ENCODE measurements at regions not wholly inside any gene's neighbourhood (a gene's known extent, or its start where the extent isn't known, plus 50 kb on each side); places are given as distances from the start of the nearest gene placed in this dataset.

GRCh38 chr2:145344076-145344724, 824.3 kb upstream of the ZEB2 start:
- no peaks in the 10 kb centered on the region for H3K4me1 ChIP-seq
- intact Hi-C loops (cut with DNase I): no loop called here
- no peak overlapping the region for H3K4me3 ChIP-seq
- no peak overlapping the region for H3K27ac ChIP-seq
- no peak for DNase-seq
- H3K36me3 ChIP-seq: no peaks in the 10 kb centered on the region
- no peaks in the 10 kb centered on the region for H3K9me3 ChIP-seq
- TF ChIP-seq POLR2AphosphoS5 (IDR thresholded peaks at IDR 0.05) (no peak), CTCF (IDR thresholded peaks at IDR 0.05) (no peak), EP300 (IDR thresholded peaks at IDR 0.05) (no peak), POLR2A (IDR thresholded peaks at IDR 0.05) (no peak)
- H3K27me3 ChIP-seq: no peaks in the 10 kb centered on the region

GRCh38 chr2:145343287-145343686, 823.4 kb upstream of the ZEB2 start:
- no peaks in the 10 kb centered on the region for H3K36me3 ChIP-seq
- H3K4me3 ChIP-seq: no peak overlapping the region
- intact Hi-C loops (cut with DNase I): no loop called here
- H3K9me3 ChIP-seq: no peaks in the 10 kb centered on the region
- no peaks in the 10 kb centered on the region for H3K27me3 ChIP-seq
- no peaks in the 10 kb centered on the region for H3K4me1 ChIP-seq
- 47 to 62% methylated on average over 2 of the region's 2 CpGs for WGBS, 2 donors
- H3K27ac ChIP-seq: no peak overlapping the region
- no peak for TF ChIP-seq POLR2AphosphoS5 (IDR thresholded peaks at IDR 0.05)
- TF ChIP-seq CTCF (IDR thresholded peaks at IDR 0.05): no peak
- TF ChIP-seq EP300 (IDR thresholded peaks at IDR 0.05): no peak
- TF ChIP-seq POLR2A (IDR thresholded peaks at IDR 0.05): no peak
- no peak for DNase-seq

GRCh38 chr2:145341536-145341935, 821.6 kb upstream of the ZEB2 start:
- DNase-seq: no peak
- intact Hi-C loops (cut with DNase I): no loop called here
- 66 to 84% methylated on average over 2 of the region's 2 CpGs for WGBS, 2 donors
- H3K4me3 ChIP-seq: no peak overlapping the region
- H3K4me1 ChIP-seq: no peaks in the 10 kb centered on the region
- TF ChIP-seq POLR2A (IDR thresholded peaks at IDR 0.05) (no peak), POLR2AphosphoS5 (IDR thresholded peaks at IDR 0.05) (no peak), CTCF (IDR thresholded peaks at IDR 0.05) (no peak)
- no peaks in the 10 kb centered on the region for H3K9me3 ChIP-seq
- H3K27ac ChIP-seq: no peak overlapping the region
- no peaks in the 10 kb centered on the region for H3K27me3 ChIP-seq
- H3K36me3 ChIP-seq: no peaks in the 10 kb centered on the region

GRCh38 chr2:145339646-145340045, 819.7 kb upstream of the ZEB2 start:
- no peak for TF ChIP-seq EP300 (IDR thresholded peaks at IDR 0.05)
- TF ChIP-seq POLR2AphosphoS5 (IDR thresholded peaks at IDR 0.05): no peak
- no peak for TF ChIP-seq CTCF (IDR thresholded peaks at IDR 0.05)
- no peak for TF ChIP-seq POLR2A (IDR thresholded peaks at IDR 0.05)
- intact Hi-C loops (cut with DNase I): no loop called here
- no peaks in the 10 kb centered on the region for H3K4me1 ChIP-seq
- 63 to 78% methylated on average over 3 of the region's 3 CpGs for WGBS, 2 donors
- no peaks in the 10 kb centered on the region for H3K27me3 ChIP-seq
- no peaks in the 10 kb centered on the region for H3K36me3 ChIP-seq
- no peaks in the 10 kb centered on the region for H3K9me3 ChIP-seq
- H3K27ac ChIP-seq: no peak overlapping the region
- DNase-seq: no peak
- no peak overlapping the region for H3K4me3 ChIP-seq

Data from sigmoid colon (tissue), 6 donors.